GM04504 (cell line): ENCODE measurements at regions not wholly inside any gene's neighbourhood (a gene's known extent, or its start where the extent isn't known, plus 50 kb on each side); places are given as distances from the start of the nearest gene placed in this dataset.

Experiments used
- DNase-seq: peaks from one replicate; pipeline ENCODE4 v3.0.0-alpha.2; 2012; ENCODE audit warnings: low read depth

GRCh38 chr5:8241076-8241475 lies 372.1 kb downstream of the MTRR start:
- no peak for DNase-seq

GRCh38 chr5:8241558-8241957 lies 372.6 kb downstream of the MTRR start:
- no peak for DNase-seq

DNA sequence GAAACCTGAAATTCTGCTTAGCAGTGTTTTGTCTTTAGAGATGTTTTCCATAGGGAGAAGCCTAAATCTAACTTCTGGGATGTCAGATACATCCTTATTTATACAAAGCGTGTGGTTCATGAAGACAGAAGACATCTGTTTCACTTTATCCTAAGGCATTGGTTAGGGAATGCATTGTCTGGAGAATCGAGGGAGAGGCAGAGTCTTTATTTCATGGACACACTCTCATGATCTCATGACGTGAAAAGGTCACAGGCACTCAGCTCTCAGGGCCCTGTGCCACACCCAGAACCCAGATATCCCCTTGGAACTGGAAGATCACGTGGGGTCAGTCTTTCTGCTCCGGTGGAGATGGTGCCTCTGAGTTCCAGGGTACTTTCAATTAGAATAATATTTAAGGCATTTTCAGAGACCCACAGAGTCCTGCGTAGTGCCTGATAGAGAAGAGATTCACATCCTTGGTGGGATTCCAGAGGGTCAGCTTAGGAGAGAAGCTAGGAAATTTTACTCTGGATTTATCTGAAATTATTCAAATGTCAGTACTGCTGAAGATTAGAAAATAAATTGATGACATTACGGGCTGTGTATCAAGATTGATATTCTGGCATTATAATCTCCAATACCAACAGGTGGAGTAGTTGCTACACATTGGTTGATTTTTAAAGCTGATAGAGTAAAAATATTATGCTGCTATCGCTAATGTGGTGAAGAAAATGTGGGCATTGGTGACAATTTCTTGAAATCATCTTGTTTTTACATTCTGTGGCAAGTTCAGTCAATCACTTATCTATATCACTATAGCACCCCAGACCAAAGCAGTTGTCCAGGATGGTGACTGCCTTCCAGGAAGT lies 378.3 kb downstream of the MTRR start:
- no peak for DNase-seq

GRCh38 chr5:8253376-8253775 lies 384.4 kb downstream of the MTRR start:
- no peak for DNase-seq

GRCh38 chr5:8254674-8255073 lies 385.7 kb downstream of the MTRR start:
- no peak for DNase-seq

GRCh38 chr5:8258801-8259200 lies 389.9 kb downstream of the MTRR start:
- DNase-seq, result no peak

DNA sequence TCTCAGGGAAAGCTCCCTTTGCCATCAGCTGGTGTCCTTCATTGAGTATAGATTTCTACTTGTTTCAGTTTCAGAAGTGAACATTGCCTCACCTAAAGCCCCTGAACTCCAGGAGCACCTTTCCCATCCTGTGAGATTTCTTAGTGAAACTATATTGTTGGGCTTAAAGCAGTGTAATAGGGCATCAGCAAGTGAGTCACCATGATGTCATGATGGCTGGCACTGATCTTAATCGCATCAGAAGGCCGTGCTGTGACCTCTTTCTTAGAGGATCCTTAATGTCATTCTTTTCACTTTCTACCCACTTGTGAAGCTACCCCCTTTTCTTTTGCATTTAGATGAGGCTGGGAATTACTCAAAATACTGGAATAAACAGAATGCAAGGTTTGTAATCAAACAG lies 401.3 kb downstream of the MTRR start:
- DNase-seq, result no peak

GRCh38 chr5:8280711-8281363 lies 411.9 kb downstream of the MTRR start:
- DNase-seq, result no peak

DNA sequence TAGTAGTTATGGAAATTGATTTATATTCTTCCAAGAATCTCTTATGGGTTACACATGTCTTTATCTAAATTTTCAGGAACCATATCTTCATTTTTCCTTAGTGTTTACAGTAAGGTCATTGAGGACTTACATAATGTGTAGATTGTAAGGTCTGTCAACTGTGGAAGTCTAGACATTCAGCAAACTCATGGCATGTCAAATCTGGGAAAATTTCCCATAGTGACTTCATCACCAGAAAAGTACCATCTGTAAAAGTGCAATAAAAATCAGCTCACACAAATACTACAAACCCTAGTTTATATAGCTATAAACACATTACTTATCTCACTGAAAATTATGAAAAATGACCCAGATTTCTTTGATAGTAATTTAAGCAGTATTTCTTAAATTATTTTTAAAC lies 419.4 kb downstream of the MTRR start:
- DNase-seq, result no peak

DNA sequence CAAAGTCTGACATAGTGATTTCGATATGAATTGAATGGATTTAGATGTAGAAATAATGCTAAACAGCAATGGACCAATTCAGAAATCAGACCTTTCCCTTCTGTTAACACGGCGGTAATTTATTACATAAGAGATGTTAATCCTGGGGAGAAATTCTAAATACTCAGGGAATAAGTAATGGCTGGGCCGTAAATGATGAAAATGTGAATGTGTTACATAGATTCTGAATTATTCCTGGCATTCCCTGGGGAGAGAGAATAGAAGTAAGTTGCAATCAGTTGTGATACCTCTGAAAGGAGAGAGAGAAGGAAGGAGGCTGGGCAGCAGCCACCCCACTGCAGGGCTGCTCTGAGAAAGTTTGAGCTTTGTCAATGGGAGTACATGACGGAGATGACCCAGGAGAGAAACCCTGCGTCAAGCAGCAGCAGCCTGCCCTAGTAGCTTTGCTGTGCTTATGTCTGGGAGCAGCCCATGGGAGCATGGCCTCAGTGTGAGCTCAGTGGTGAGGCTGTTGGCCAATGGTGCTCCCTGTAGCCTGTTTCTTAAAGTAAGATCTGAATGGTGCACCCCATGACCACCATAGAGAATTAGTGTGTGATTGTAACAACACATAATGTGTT lies 420.1 kb downstream of the MTRR start:
- no peak for DNase-seq

GRCh38 chr5:8289779-8290178 lies 420.8 kb downstream of the MTRR start:
- no peak for DNase-seq

DNA sequence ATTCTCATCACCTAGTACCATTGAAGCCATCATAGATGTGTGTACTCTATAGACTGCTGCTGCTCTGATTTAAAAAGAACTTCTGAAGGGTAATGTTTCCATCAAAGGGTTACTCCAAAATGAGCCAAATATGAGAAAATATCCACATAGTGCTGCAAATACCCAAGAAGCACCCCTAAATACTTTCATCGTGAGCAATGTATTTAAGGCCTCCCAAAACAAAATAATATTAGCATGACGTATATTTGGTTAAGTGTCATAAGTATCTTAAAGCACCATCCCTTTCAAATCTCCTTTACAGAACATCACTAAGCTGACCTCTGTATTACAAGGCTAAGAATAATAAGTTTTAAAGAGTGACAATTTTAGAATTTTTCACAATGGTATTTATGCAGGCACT lies 421.8 kb downstream of the MTRR start:
- no peak for DNase-seq

DNA sequence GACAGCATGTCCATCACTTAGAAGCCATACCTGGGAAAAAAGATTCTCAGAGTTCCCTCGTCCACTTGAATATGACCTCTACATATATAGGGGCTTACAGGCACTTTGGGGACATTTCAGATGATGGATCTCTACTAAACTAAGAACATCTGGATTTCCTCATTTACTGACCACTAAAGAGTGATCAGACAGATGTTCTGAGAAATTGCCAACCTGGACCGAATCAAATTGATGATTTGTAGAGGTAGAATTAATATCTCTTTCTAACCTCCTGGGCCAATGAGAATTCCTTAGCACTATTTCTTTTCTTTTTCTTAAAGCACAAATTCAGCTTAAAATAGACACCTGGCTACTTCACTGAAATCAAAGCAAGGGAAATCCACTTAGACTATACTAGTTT lies 422.7 kb downstream of the MTRR start:
- DNase-seq, result no peak

DNA sequence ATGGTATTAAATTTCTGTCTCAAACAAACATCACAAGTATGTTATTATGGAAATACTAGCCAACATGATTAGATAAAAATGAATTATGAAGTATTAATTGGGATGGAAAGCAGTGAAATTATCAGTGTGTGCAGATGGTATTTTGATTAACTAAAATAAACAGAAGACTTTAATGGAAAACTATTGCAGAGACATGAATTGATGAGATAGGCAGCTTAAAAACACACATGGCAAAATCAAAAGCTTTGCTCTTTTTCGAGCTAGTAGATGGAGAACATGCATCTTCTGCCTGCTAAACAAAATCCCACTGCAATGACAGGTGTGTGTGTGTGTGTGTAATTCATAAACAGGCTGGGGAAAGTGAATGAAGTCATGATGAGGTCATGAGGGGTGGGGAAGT lies 426.2 kb downstream of the MTRR start:
- DNase-seq, result no peak

GRCh38 chr5:8299716-8300115 lies 430.8 kb downstream of the MTRR start:
- no peak for DNase-seq

GRCh38 chr5:8304341-8304740 lies 435.4 kb downstream of the MTRR start:
- DNase-seq, result no peak

GRCh38 chr5:8306288-8306896 lies 437.4 kb downstream of the MTRR start:
- DNase-seq, result no peak

DNA sequence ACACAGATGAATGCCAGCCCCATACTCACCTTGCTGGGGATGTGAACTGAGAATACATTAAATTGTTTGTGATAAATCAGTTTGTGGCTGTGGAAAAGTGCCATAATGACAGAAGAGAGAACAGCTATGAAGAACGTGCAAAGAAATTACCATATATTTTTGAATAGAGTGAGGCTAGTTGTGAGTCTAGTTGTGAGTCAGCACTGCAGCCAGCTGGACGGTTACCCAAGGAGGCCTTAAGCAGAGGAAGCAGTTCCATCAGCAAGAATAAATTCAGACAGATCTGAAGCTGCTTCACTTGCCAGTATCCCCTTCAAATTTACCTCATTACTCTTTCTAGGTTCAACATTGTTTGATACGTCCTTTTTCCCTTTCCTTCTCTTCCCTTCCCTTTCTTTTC lies 446.0 kb downstream of the MTRR start:
- DNase-seq, result no peak

DNA sequence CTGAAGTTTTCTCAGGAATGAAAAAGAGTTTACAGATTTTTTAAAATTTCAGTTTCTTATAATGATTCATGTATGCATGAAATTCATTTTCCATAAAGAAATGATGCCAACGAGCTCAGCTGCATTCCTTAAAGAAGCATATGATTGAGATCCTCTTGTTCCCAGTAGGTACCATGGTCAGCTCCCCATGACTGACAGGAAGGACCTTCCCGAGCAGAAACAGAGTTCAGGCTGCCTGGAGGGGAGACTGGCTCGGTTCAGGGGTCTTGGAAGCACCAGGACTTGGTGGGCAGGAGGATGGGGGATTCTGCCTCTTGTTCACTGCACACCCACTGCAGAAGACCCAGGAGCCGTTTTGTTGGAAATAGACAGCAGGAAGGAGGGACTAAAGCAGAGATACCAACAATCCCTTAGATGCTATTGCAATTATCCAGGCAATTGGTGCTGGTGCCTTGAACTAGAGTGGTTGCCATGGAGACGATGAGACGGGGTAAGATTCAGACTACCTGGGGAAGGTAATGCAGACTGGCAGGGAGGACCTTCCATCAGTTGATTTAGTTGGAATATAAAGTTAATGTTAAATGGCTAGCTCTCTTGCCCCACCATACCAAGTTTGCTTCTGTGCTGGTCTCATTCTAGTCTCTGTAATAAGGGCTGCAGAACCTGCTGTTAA lies 447.8 kb downstream of the MTRR start:
- DNase-seq, result no peak

- no peak for DNase-seq
Measured at GRCh38 chr5:8317335-8317734, 448.4 kb downstream of the MTRR start.

GRCh38 chr5:8320244-8320643 lies 451.3 kb downstream of the MTRR start:
- no peak for DNase-seq

DNA sequence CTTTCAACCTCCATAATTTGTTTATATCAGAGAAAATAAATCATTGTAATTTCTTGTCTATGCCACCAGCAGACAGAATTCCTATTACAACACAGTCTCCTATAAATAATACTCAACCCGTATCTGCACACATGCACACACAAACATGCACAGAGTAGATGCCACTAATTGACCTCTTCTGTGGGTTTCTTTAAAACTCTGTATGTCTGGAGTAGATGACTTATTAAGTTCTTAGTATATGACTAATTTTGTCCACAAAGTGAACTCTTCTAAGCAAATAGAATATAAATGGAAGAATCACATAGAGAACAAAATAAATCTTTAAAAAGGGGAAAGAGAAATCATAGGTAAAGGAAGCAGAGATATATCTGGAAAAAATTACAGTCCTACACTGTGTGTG lies 452.3 kb downstream of the MTRR start:
- no peak for DNase-seq
